T-helper 2 cell treated with Interferon-gamma antibody and Interleukin-4, amounts not matched to agents 100 ng/mL and 5 ng/mL, for 36 hours (primary cell): ENCODE measurements at regions not wholly inside any gene's neighbourhood (a gene's known extent, or its start where the extent isn't known, plus 50 kb on each side); places are given as distances from the start of the nearest gene placed in this dataset.

Source experiments
- intact Hi-C: fragments of 100-400 bp; cut with micrococcal nuclease; formaldehyde crosslinking; loops from one replicate; pipeline ENCODE4 v1.15.1; 2023

DNA sequence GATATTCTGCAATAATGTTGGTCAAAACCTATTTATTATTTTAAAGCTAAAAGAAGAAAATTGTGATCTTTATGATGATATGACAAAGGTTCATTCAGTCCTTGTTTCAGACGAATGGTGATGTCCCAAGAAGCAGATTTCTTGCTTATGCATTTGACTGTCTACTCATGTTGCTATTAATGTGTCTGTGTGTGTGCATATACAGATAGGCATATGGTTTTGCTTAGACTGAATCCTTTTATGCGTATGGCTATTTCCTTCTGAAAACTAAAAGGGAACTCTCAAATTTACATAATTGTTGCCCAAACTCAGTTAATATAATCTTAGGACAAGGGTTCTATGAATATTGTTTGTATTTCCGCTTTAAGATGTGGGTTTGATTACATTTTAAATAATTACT is 632.3 kb upstream of the SETBP1 start:
- intact Hi-C loops: no loop called here

DNA sequence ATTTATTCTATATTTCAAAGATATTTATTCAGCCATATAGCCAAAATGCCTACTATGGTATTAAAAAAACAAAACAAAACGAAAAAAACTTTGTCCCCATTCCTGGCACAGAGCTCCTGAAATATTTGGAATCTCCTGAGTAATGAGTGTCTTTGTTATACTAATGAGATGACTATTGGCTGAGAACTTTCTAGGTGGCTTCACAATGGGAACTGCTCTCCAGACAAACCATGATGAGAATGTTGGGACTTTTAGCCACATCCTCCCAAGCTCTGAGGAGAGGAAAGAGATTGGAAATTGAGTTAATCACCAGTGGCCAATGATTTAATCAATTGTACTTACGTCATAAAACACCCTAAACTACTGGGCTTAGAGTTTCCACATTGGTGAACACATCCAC is 631.8 kb upstream of the SETBP1 start:
- intact Hi-C loops: no loop called here

DNA sequence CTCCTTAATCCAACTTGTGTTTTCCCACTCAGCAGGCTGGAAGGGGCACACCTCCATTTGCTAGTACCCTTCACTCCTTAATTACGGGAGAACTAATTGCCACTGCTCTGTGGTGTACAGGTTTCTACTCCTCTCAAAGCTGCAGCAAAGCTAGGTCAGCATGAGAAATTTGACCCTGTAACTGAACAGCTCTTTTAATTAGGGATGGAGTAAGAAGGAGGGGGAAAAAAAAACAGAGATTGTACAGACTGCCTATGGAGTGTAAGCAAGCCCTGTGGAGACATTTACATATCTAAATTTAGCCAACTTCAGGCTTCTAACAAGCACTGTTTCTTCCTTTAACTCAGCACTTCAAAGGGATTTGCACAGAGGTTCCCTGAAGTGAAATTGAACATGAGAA is 629.7 kb upstream of the SETBP1 start:
- intact Hi-C loops: no loop called here

DNA sequence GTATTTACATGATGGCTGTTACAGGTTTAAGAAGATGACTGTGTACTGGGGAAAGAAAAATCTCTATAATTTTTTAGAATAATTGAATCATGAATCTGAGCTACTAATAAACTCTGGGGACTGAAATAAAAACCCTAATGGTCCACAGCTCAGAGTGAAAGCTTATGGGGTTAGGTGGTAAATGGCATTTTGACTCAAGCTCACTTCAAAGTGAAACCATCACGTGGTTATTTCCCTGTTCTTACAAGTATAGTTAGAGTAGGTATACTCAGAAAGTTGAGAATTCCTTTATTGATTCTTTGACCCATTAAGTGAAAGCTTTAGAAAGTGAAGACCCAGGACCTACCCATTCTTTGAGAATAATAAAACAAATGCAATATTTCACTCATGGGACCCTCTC is 626.2 kb upstream of the SETBP1 start:
- intact Hi-C loops: no loop called here

DNA sequence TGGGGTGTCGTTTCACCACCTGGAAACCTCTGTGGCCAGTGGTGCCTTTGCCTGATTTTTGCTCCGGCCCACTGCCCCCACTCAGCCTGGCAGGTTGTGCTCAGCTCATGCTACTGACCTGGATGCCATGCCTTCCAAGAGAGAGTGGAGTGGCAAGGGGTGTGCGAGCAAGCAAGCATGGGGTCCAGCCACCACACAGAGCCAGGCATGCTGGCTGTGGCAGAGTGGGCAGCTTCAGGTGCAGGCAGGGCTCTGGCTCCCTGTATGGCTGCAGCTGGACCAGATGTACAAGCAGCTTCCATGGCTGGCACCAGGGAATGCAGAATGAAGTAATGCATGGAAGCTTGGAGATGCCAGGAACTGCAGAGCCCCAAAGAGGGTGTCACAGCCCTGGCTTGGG is 620.5 kb upstream of the SETBP1 start:
- intact Hi-C loops: no loop called here

DNA sequence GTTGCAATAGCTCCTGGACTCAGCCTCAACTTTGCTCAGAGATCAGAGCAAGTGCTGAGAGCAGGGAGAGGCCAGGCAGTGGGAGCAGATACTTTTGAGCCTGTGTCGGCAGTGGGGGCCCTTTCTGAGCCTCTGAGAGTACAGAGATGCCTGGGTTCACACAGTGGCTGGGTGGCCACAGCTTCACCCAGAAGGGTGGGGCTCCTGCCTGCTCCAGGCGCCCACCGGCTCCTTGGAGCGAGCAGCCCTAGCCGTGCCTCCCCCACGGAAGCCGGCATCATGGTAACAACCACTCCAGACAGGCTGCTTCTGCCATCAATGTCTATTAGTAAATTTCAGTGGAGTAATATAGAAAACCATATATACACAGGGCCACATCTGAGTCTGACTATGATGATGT is 619.2 kb upstream of the SETBP1 start:
- intact Hi-C loops: no loop called here

DNA sequence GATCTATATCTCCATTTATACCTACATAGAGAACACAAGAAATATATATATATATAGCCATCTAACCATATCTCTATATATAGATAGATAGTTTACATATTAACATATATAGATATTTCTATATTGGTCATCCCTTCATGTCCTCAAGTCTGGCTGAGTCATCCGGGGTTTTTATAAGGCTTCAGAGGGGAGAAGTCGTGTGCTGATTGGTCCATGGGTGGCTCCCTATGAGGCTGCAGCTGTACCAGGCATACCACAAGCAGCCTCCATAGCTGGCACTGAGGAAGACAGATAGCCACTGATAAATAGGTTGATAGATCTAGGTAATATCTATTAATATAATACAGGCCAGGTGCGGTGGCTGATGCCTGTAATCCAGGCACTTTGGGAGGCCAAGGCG is 618.3 kb upstream of the SETBP1 start:
- intact Hi-C loops: no loop called here

DNA sequence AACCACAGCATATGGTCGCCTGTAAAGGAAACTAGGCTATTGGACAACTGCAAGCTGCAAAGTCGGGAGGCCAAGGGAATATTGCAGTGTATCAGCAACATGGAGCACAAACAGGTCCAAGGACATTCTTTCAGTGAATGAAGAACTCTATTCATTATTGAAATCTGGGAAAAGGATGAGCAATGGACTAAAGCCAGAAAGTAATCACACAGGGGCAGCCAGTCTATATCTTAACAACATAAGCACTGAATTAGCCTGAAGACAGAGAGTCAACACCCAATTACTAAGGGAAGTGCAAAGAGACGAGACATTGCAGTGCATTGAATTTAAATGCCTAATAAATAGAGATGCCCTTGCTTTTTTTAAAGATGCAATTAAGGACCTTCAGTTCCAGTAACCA is 615.5 kb upstream of the SETBP1 start:
- intact Hi-C loops: no loop called here

DNA sequence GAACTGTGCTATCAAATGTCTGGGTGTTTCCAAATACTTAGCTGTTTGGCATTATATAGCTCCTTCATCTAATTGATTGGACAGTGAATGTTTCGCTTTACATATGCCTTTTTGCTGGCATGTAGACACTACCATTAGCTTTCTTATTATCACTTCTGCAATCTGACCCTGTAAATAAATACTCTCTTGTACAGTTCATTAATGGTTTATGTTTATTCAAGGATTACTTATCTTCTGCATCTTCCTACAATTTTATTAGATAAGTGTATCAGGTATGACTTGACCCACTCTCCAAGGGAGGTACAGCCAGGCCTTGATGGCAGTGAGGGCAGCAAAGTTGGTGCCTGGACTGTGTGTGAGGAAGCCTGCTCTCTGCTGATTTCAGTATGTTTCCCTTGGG is 614.1 kb upstream of the SETBP1 start:
- intact Hi-C loops: no loop called here

DNA sequence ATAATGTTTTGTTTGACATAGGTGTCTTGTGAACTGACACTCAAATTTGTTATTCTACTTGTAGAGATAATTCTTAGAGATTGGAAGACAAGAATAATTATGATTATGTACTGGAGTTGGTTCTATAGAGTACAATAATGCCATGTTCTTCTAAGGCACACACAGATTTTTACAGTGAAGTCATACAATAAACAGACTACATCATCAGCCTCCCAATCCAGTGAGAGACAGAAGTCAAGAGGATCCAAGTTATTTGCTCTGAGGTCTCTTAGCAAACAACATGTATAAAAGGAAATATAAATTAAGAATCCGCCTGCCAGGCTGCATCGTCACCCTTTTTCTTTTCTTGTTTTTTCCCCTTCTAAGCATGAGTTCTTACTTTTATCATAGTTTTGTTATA is 613.5 kb upstream of the SETBP1 start:
- intact Hi-C loops: no loop called here

DNA sequence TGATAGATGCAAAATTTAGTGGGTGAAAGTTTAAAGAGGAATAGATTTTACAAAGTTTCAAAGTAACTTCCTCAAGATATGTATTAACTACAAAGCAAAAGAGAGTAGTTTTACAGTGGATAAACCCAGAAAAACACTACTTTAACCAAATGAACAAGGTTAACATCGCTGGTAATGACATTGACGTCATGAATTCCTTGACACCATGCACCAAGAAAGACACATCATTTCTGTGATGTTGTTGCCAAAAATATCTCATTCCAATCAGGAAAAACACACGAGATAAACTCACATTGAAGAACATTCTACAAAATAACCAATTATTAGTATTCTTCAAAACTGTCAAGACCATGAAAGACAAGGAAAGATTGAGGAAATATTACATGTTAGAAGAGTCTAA is 605.6 kb upstream of the SETBP1 start:
- intact Hi-C loops: no loop called here

DNA sequence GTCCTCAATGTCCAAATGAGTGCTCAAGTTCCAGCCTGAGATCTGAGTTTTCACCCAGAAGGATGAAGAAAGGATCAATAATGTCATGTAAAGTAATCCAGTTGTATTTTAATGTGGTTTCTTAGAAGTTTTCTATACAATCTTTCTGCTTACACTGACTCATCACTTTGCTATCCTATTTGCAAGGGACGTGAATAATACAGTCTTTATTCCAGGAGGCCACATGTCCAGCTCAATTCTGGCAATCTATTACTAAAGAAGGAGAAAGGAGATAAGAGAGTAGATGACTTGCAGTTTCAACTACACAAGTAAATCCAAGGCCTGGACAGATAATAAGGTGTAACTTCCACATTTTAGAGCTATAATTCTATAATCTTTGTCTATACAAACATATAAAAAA is 601.1 kb upstream of the SETBP1 start:
- intact Hi-C loops: no loop called here

DNA sequence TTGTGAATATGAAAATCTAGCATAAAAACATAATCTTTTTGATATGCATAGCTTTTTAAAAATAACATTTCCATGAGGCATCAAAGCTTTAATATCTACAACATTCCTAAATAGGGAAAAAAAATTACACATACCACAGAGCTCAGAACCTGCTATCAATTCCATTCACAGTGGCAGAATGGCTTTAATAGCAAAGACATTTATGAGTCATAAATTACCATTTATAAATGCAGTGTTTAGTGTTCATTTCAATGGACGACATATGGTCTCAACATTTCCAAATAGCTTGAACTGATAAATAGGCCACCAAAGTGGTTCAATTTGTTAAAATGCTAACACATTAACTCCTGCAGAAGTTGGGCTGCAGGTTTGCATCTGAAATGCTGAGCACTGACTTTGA is 600.6 kb upstream of the SETBP1 start:
- intact Hi-C loops: no loop called here

DNA sequence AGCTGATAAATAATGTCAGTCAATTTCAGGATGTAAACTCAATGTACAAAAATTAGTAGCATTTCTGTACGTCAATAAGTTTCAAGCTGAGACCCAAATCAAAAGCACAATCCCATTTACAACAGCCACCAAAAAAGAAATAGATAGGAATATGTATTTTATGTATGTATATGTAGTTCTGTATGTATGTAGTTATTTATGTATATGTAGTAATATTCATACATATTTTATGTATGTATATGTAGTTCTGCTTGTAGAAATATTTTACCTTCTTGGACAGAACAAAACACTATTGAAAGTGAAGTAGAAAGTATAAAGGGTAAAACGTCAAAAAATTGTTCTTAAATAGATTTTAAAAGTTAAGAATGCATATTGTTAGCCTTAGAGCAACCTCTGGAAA is 591.0 kb upstream of the SETBP1 start:
- intact Hi-C loops: no loop called here

DNA sequence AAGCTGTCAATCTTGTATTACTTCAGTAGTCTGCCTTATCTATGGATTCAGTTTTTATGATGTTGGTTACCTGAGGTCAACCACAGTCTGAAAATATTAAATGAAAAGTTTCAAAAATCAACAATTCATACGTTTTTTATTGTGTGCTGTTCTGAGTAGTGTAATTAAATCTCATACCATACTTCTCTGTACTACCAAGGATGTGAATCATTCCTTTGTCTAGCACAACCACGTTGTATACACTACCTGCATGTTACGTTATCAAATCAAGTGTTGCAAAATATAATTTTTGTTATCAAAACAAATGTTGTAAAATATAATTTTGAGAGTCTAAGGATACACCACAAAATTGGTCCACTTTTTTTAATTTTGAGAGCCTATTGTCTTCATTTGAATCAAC is 590.2 kb upstream of the SETBP1 start:
- intact Hi-C loops: no loop called here

DNA sequence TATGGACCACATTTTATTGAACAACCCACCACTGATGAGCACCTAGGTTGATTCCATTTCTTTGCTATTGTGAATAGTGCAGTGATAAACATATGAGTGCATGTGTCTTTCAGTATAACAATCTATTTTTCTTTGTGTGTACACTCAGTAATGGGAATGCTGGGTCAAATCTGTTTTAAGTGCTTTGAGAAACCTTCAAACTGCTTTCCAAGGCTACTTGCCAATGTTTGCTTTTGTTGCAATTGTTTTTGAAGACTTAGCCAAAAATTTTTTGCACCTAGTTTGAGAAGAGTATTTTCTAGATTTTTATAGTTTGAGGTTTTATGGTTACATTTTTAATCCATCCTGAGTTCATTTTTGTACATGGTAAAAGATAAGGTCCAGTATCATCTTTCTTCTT is 587.4 kb upstream of the SETBP1 start:
- intact Hi-C loops: no loop called here

DNA sequence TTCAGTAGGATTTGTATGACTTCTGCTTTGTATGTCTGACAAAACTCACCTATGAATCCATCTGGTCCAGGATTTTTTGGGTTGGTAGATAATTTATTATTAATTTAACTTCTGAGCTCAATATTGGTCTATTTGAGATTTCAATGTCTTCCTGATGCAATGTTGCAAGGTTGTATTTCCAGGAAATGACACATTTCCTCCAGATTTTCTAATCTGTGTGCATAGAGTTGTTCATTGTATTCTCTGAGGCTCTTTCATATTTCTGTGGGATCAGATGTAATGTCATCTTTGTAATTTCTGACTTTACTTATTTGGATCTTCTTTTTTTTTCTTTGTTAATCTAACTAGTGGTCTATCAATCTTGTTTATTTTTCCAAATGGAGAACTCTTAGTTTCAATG is 584.7 kb upstream of the SETBP1 start:
- intact Hi-C loops: no loop called here

DNA sequence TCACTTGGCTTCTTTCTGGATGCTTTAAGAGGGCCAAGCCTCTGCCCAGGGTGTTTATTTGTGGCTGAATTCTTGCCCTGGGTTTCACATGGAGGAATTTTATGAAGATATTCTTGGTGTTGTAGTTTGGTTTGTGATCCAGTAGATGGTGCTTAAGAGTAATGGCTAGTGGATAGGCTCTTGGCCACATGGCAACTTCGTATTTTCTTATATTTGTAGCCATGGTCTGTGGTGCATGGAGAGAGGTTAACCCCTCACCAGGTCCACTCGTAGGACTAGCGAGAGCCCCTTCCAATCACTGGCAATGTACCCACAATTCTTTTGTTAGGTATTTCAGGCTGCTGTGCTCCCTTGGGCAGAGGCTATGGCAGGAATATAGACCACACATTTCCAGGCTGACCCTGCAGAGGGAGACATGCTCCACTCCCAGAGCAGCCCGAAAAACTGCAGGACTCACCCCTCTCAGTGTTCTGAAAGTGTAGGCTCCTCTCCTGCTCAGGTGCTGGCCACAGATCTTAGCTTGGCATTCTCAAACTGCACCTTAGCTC is 582.1 kb upstream of the SETBP1 start:
- intact Hi-C loops: no loop called here

DNA sequence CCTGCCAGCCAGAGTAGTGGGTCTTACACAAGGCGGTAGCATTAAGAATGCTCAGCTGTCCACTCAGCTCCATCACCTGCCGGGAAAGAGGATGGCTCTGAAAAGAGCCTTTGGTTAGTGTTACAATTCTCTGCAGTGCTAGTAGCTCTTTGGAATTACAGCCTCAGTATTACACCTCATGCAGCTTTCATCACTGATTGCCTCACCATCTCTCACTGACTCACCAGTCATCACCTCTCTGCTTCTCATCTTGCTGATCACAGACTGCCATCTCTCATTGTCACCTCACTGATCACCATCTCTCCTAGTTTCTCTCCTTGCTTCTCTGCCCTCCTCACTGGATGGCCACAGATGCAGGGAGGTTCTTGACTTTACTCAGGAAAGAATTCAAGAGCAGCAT is 573.5 kb upstream of the SETBP1 start:
- intact Hi-C loops: no loop called here

DNA sequence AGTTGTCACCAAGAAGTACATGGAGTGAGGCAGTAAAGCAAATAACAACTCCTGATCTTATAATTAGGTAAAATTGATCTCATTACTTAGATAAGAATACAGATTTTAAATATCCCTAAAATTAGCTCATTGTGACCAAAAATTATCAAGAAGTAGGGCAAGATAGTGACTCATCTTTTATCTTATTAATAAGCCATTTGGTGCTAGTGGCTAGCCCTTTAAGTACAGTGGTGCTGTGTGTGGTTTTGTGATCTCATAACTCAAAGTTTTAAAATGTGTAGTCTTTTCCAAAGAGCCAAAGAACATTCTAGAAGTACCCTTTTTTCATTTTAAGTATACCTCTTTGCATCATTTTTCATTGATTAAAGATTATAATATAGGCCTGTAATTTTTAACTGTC is 569.4 kb upstream of the SETBP1 start:
- intact Hi-C loops: no loop called here

DNA sequence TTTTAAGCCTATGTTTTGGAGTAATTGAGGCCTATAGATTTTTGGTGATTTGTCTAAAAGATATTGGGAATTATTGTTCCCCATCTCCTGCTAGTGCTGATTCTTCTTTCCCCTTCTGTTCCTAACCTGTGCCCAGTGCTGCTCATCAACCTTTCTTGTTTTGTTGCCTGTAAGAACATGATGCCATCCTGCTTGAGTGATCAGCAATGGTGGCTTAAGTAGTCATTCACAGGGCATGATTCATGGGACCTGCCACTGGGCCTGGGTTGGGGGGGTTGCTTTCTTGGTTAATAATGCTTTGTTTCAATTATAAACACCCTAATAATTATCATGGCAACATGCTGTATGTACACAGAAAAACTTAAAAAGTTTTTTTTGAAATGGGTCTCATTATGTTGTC is 562.9 kb upstream of the SETBP1 start:
- intact Hi-C loops: no loop called here

DNA sequence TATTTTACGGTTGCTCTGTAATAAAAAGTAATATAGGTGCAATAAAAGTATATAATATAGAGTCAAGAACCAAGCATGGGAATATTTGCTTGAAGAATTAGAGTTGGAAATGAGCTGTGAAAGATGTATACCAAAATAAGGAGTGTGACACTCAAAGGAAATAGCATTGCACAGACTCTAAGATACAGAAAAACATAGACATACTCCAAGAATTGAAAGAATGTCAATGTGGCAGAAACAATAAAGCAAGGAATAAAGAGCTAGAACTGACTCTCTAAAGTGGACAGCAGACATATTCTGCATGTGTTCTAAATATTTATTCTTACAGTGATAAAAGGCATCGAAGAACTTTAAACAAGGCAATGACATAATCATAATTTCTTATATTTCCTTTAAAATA is 561.1 kb upstream of the SETBP1 start:
- intact Hi-C loops: no loop called here

DNA sequence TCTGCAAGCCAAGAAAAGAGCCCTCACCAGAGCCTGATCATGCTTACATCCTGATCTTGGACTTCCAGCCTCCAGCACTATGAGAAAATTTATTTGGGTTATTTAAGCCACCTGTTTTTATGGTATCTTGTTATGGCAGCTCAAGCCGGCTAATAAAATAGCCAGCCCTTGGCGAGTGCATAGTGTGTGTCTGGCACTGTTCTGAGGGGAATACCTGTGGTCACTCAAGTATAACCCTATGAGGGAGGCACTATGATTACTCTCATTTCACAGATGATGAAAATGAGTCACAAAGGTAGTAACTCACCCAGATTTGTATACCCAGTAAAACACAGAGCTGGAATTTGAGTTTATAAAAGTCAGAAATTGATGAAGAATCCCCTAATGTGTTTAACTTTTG is 556.9 kb upstream of the SETBP1 start:
- intact Hi-C loops: no loop called here

DNA sequence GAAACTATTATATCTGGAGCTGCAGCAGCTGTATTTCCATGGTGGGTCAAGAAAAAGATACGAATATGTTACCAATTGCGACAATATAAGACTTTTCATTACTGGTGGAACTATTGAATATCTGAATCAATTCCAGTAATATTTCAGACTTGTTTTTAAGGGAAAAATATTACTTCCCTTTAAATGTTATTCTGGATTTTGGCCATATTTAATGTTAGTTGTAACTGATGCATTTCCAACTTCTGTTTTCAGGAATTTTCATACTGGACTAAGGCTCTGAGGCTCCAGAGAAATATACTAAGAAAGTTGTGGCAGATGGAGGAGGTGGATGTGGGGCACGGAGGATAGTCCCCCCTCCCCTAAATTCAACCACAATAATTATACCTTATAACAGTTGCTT is 555.2 kb upstream of the SETBP1 start:
- intact Hi-C loops: no loop called here
